CD4-positive, alpha-beta T cell treated with Interleukin-12 subunit alpha and Interleukin-12 subunit beta, for 1 hour (primary cell): ENCODE measurements at regions not wholly inside any gene's neighbourhood (a gene's known extent, or its start where the extent isn't known, plus 50 kb on each side); places are given as distances from the start of the nearest gene placed in this dataset.

Experiments used
- DNase-seq: peaks from one replicate; pipeline ENCODE4 v3.0.0-alpha.2; 2020

GRCh38 chrX:39941332-39941920, 156.3 kb downstream of the BCOR start:
- no peak for DNase-seq

- DNase-seq = no peak
Measured at GRCh38 chrX:39944416-39944815, 153.3 kb downstream of the BCOR start.

- no peak for DNase-seq
Measured at GRCh38 chrX:39945709-39946108, 152.0 kb downstream of the BCOR start.

GRCh38 chrX:39946822-39947221, 150.9 kb downstream of the BCOR start:
- DNase-seq = no peak

GRCh38 chrX:39948582-39948981, 149.2 kb downstream of the BCOR start:
- no peak for DNase-seq

- no peak for DNase-seq
Measured at GRCh38 chrX:39950018-39950688, 147.6 kb downstream of the BCOR start.

GRCh38 chrX:39952989-39953388, 144.8 kb downstream of the BCOR start:
- no peak for DNase-seq

- DNase-seq = no peak
Measured at GRCh38 chrX:39953879-39954278, 143.9 kb downstream of the BCOR start.

GRCh38 chrX:39954851-39955250, 142.9 kb downstream of the BCOR start:
- no peak for DNase-seq

- DNase-seq = peak; percentile 10
Measured at GRCh38 chrX:39955625-39956024, 142.1 kb downstream of the BCOR start.

- DNase-seq = no peak
Measured at GRCh38 chrX:39956803-39957394, 140.9 kb downstream of the BCOR start.

- DNase-seq = no peak
Measured at GRCh38 chrX:39957816-39958566, 139.8 kb downstream of the BCOR start.

GRCh38 chrX:39958850-39959249, 138.9 kb downstream of the BCOR start:
- no peak for DNase-seq

- no peak for DNase-seq
Measured at GRCh38 chrX:39960219-39960618, 137.5 kb downstream of the BCOR start.

GRCh38 chrX:39961441-39961840, 136.3 kb downstream of the BCOR start:
- no peak for DNase-seq

- no peak for DNase-seq
Measured at GRCh38 chrX:39965051-39965573, 132.6 kb downstream of the BCOR start.

- DNase-seq = no peak
Measured at GRCh38 chrX:39966176-39966575, 131.6 kb downstream of the BCOR start.

- DNase-seq = no peak
Measured at GRCh38 chrX:39967348-39967747, 130.4 kb downstream of the BCOR start.

GRCh38 chrX:39969099-39969818, 128.5 kb downstream of the BCOR start:
- DNase-seq = peak; percentile 7

- DNase-seq = no peak
Measured at GRCh38 chrX:39969819-39970504, 127.8 kb downstream of the BCOR start.

- DNase-seq = no peak
Measured at GRCh38 chrX:39971760-39972159, 126.0 kb downstream of the BCOR start.

- DNase-seq = no peak
Measured at GRCh38 chrX:39972340-39972739, 125.4 kb downstream of the BCOR start.
